GM13977 (cell line): ENCODE measurements at regions not wholly inside any gene's neighbourhood (a gene's known extent, or its start where the extent isn't known, plus 50 kb on each side); places are given as distances from the start of the nearest gene placed in this dataset.

Experiments used
- DNase-seq: peaks from one replicate; pipeline ENCODE4 v3.0.0; 2012; ENCODE audit warnings: low spot score
- CTCF ChIP-seq: IDR thresholded peaks from 2 replicates; pipeline ENCODE4 v1.5.1; 2012; ENCODE audit warnings: mild to moderate bottlenecking, control low read depth; ENCODE audit not compliant: insufficient read depth; ENCODE audit errors: extremely low read depth, missing control alignments
- in situ Hi-C: fragments of 300-500 bp; cut with MboI; formaldehyde crosslinking; loops from one replicate; pipeline ENCODE4 v1.12.0; 2022; ENCODE audit warnings: low sequenced_read_pairs, low pct_unique_long_range_greater_than_20kb, mixed read lengths, inconsistent platforms; ENCODE audit not compliant: unreplicated experiment

GRCh38 chr14:78070344-78070743 lies 99.8 kb upstream of the NRXN3 start:
- DNase-seq = no peak
- in situ Hi-C loops = no loop called here
- no peak for TF ChIP-seq CTCF

- no peak for TF ChIP-seq CTCF
Observed at GRCh38 chr14:78071016-78071549, 99.1 kb upstream of the NRXN3 start.

GRCh38 chr14:78073028-78073427 lies 97.1 kb upstream of the NRXN3 start:
- no peak for TF ChIP-seq CTCF
- DNase-seq = no peak
- in situ Hi-C loops = no loop called here

More at GRCh38 chr14:78071016-78071549, 99.1 kb upstream of the NRXN3 start:
- no peak for DNase-seq
- in situ Hi-C loops = no loop called here

- in situ Hi-C loops = no loop called here
Observed at GRCh38 chr14:78074561-78074960, 95.6 kb upstream of the NRXN3 start.

GRCh38 chr14:78075033-78075432 lies 95.1 kb upstream of the NRXN3 start:
- in situ Hi-C loops = no loop called here
- TF ChIP-seq CTCF = no peak
- DNase-seq = no peak

More at GRCh38 chr14:78074561-78074960, 95.6 kb upstream of the NRXN3 start:
- no peak for TF ChIP-seq CTCF
- no peak for DNase-seq

- DNase-seq = no peak
- in situ Hi-C loops = no loop called here
- no peak for TF ChIP-seq CTCF
Observed at GRCh38 chr14:78075555-78076277, 94.5 kb upstream of the NRXN3 start.
